NCI-H69 (cell line): ENCODE measurements at regions not wholly inside any gene's neighbourhood (a gene's known extent, or its start where the extent isn't known, plus 50 kb on each side); places are given as distances from the start of the nearest gene placed in this dataset.
"Not testable (repeated sequence)": the region's sequence is repeated elsewhere in the genome, so short reads cannot be mapped to it uniquely, and the experiment has no call there.

Experiments used
- DNase-seq: peaks from one replicate; lab custom pipeline; 2025; lab: John Stamatoyannopoulos, UW

GRCh38 chrX:76774912-76775311, 347.4 kb downstream of the MAGEE1 start:
- not testable (repeated sequence) for DNase-seq

GRCh38 chrX:76796311-76796710, 368.8 kb downstream of the MAGEE1 start:
- DNase-seq = no peak

- DNase-seq = no peak
Measured at GRCh38 chrX:76802708-76803107, 375.2 kb downstream of the MAGEE1 start.

- no peak for DNase-seq
Measured at GRCh38 chrX:76815754-76816153, 388.2 kb downstream of the MAGEE1 start.

- DNase-seq = not testable (repeated sequence)
Measured at GRCh38 chrX:76817279-76817678, 389.8 kb downstream of the MAGEE1 start.

- DNase-seq = no peak
Measured at GRCh38 chrX:76821276-76821675, 393.8 kb downstream of the MAGEE1 start.

GRCh38 chrX:76827672-76828071, 400.2 kb downstream of the MAGEE1 start:
- DNase-seq = no peak

GRCh38 chrX:76840902-76841301, 413.4 kb downstream of the MAGEE1 start:
- DNase-seq = not testable (repeated sequence)

- no peak for DNase-seq
Measured at GRCh38 chrX:76850851-76851250, 423.3 kb downstream of the MAGEE1 start.

- DNase-seq = no peak
Measured at GRCh38 chrX:76862509-76862908, 435.0 kb downstream of the MAGEE1 start.

GRCh38 chrX:76893930-76894329, 466.4 kb downstream of the MAGEE1 start:
- DNase-seq = no peak

- no peak for DNase-seq
Measured at GRCh38 chrX:76915836-76916235, 488.3 kb downstream of the MAGEE1 start.

GRCh38 chrX:76918033-76918432, 490.5 kb downstream of the MAGEE1 start:
- DNase-seq = no peak

- no peak for DNase-seq
Measured at GRCh38 chrX:76919761-76920160, 492.3 kb downstream of the MAGEE1 start.

- DNase-seq = no peak
Measured at GRCh38 chrX:76920607-76921006, 493.1 kb downstream of the MAGEE1 start.

GRCh38 chrX:76921176-76921575, 493.7 kb downstream of the MAGEE1 start:
- DNase-seq = no peak

GRCh38 chrX:76922100-76922499, 494.6 kb downstream of the MAGEE1 start:
- DNase-seq = no peak

GRCh38 chrX:76924616-76925015, 497.1 kb downstream of the MAGEE1 start:
- DNase-seq = not testable (repeated sequence)

- DNase-seq = no peak
Measured at GRCh38 chrX:76931518-76931917, 504.0 kb downstream of the MAGEE1 start.

- no peak for DNase-seq
Measured at GRCh38 chrX:76957485-76957884, 489.7 kb upstream of the FGF16 start.

- DNase-seq = no peak
Measured at GRCh38 chrX:76971393-76972376, 475.5 kb upstream of the FGF16 start.

- DNase-seq = no peak
Measured at GRCh38 chrX:76977452-76977851, 469.7 kb upstream of the FGF16 start.

- DNase-seq = no peak
Measured at GRCh38 chrX:76987381-76987780, 459.8 kb upstream of the FGF16 start.

- no peak for DNase-seq
Measured at GRCh38 chrX:76996641-76997040, 450.5 kb upstream of the FGF16 start.
